GM19328 (cell line): ENCODE measurements at regions not wholly inside any gene's neighbourhood (a gene's known extent, or its start where the extent isn't known, plus 50 kb on each side); places are given as distances from the start of the nearest gene placed in this dataset.
"Not testable (repeated sequence)": the region's sequence is repeated elsewhere in the genome, so short reads cannot be mapped to it uniquely, and the experiment has no call there.

Experiments
- ATAC-seq: cut with Tn5 transposase; IDR thresholded peaks from one replicate; pipeline ENCODE4 v1.9.1; 2021; ENCODE audit warnings: mild to moderate bottlenecking, moderate library complexity; ENCODE audit not compliant: unreplicated experiment

DNA sequence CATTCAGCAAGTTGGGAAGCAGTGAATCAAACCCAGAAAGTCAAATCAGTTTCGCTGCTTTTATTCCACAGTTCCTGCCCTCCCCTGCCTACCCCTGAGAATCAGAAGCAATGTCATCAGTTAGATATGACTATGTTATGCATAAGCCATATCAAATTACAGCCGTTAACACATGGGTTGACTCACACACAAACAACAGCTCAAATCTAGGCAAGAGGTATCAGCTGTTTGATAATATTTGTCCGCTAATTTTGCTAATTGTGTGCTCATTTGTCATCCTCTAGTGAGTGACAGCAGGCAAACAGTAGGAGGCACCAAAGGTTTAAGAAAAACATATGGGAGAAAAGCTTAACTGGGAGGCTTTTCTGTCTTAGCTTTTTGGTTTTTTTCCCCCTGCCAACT, 327.4 kb upstream of the CCL2 start:
- no peak for ATAC-seq

DNA sequence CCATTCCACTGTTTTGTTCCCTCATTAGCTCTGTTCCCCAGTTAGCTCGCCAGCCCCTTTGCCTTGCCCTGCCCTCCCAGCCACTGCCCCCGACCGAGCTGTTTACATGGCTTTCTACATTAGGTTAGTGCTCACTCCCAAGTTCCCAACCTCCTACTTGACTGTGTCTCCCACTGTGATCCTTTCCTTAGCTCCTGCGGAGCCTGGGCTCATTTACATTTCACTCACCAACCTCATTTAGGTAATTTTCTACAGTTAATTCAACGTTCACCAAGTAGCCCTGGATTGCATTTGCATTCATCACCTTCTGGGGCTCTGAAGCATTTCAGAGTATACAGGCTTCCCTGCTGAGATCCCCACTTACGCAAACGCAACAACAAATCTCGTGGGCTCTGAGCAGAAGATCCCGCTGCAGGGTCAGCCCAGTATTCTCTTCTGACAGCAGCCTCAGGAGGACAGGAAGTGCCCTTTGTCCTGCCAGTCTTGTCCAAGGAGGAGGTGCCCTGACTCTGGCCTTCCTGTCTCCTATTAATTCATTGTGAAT, 325.8 kb upstream of the CCL2 start:
- ATAC-seq, result no peak

DNA sequence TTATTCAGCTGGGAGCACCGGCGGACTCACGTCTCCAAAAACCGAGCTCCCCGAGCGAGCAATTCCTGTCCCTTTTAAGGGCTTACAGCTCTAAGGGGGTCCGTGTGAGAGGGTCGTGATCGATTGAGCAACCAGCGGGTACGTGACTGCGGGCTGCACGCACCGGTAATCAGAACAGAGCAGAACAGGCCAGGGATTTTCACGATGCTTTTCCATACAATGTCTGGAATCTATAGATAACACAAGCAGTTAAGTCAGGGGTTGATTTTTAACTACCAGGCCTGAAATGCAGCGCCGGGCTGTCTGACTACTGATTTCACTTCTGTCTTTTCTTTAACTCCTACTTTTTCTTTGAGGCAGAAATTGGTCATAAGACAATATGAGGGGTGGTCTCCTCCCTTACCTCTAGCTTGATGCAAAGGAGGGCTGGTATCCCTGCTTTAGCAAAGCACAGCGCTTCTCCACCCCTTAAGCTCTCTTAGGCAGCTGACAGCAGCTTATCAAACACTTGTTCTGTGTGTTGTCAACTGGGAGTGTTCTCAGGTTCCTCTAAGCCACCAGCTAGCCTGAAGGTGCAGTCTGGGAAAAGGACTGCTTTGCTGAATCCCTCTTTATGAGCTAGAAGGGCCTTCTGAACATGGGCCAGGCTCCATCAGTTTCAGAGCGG, 323.8 kb upstream of the CCL2 start:
- ATAC-seq, result not testable (repeated sequence)

DNA sequence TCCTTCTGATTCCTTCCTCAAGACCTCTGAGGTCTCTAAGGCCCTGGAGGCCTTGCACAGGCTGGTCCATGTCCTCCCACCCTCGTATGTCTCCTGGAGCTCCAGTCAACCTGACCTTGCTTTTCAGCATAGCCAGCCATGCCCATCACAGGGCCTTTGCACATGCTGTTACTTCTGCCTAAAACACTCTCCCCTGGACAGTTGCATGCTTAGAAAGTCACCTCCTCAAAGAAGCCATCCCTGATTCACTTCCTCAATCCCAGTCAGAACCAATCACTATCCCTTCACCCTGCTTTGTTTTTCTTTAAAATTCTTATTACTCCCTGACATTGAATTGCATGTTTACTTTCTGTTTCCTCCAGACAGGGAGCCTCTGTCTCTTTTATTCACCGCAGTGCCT, 322.1 kb upstream of the CCL2 start:
- no peak for ATAC-seq

DNA sequence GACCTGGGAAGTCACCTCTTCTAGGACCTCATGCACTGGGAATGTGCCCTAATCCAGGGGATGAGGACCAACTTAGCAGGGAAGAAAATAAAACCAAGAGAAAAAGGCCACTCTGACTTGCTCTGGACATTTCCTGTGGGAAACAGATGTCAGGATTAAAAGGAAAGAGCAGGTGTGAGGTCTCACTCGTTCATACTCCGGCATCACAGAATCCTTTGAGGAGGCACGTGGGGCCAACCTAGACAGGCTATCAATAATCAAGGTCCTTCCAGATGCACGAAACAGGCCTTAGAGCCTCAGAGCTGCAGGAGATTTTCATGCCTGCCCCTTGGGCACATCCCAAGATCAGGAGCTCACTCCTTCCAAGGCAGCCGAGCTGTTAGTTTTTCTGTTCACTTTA, 321.5 kb upstream of the CCL2 start:
- no peak for ATAC-seq

DNA sequence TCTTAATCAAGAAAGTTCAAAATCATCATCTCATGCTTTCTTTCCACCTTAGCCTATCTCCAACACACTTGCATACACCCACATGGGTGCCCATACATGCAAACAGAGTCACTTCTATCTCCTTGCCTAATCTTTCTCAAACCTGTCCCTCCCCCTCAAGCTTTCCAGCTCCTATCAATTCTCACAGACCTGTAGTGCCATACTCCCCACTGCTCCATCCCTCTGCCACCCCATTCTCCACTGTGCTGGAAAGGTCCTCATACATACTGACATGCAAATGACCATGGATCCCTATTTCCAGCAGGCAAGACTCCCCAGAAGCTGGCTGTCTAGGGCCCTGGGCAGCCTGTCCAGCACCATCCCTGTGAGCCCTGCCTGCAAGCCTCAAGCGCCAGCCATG, 320.4 kb upstream of the CCL2 start:
- no peak for ATAC-seq

DNA sequence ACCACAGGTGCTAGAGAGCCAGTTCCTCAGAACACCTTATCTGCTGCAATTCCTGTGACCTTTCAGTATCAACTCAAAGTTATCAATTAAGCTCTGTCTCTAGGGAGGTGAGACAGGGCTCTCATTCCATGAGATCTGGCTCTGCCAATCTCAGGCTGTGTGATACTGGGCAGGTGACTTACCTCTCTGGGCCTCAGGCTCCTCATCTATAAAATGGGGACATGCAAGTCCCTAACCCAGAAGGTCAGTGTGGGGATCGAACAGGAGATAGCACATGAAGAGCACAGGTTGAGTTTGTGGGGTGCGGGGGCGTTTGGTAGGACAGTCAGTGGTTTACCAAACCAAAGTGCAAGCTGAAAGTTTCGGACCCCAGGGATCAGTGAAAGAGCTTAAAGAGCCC, 319.3 kb upstream of the CCL2 start:
- ATAC-seq, result no peak

DNA sequence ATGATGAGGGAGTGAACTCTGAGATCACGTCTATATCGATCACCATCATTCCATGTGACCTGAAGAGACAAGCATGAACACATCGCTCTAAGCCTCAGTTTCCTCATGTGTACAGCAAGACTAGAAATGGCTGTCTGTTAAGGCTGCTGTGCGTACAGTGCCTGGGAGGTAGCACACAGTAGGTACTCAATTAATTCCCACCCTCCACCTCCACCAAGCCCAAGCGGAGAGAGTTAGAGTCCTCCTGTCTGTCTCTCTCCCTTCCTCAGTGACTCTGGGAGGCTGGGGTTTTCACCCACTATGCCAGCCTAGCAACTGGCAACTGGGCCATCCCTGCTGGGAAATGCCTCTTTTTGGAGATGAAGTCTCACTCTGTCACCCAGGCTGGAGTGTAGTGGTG, 318.3 kb upstream of the CCL2 start:
- ATAC-seq, result no peak

DNA sequence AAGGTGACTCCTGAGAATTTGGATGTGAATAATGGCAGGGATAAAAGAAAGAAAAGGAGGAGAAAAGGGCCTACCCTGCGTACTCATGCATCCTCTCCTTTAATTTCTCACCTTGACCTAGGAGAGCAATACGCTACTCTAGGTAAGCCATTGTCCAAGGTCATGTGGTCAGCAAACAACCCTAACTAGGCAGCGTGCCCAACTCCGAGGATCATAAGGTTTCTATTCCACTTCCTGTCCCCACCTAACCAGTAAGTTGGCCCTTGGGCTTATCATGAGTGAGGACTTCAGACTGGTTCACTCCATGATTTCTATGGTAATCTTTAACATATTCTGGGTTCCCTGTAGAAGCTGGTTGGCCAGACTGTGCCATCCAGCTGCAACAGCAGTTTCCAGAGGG, 315.1 kb upstream of the CCL2 start:
- ATAC-seq, result no peak

DNA sequence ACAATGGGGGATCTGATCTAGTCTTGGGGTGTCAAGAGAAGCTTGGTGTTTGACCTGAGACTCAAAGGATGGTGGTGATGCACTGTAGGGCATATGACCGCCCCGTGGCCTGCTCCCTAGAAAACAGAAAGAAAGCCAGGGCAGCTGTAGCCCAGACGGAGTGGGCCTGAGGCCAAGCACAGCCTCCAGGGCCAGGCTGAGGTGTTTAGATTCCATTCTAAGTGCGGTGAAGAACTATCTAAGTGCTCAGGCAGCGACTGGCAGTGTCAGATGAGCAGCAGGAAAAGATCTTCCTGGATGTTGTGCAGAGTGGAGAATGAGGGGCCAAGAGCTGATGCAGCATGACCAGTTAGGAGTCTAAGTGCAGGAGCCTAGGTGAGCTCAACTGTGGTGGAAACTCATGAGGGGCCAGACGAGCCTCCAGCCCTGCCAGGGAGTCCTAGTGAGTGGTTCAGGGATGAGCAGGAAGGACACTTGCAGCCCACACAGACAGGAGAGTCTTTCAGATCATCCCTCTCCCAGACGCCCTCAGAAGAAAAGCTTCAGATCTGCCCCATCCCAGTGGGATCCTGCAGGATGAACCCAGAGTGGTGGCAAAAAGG, 314.2 kb upstream of the CCL2 start:
- ATAC-seq, result no peak

DNA sequence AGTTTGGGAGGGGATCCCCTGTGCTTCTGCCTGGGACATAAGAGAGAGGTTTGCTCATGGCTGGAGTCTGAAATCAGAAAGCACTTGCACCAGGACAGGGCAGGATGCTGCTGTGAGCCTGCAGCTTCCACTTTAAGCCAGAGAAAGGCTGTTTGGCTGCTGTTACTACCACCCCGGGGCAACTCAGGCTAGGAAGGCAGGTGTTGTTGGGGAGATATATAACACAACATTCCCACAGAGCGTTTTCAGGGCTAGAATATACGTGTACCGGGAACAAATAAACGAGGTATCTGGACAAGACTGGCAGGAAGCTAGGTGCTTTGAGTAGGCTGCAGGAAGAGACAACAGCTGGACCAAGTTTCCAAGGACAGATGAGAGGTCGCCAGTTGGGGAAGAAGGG, 313.3 kb upstream of the CCL2 start:
- ATAC-seq, result no peak

DNA sequence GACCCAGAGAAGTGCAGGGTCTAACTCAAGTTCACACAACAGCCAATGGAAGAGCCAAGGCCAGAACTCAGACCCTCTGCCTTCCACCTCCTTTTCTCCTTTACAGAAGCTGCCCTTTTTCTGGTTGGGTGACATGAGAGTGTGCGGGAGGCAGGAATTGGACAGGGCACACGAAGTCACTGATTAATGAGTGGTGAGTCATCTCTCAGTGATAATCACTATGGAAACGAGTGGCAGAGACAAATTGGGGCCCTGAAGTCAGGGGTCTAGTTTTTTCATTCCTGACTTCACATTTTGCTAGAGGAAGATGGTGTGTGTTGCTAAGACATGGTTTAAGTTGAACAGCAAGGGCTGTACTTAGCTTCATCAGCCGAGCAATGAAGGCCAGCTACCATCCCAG, 312.7 kb upstream of the CCL2 start:
- no peak for ATAC-seq

DNA sequence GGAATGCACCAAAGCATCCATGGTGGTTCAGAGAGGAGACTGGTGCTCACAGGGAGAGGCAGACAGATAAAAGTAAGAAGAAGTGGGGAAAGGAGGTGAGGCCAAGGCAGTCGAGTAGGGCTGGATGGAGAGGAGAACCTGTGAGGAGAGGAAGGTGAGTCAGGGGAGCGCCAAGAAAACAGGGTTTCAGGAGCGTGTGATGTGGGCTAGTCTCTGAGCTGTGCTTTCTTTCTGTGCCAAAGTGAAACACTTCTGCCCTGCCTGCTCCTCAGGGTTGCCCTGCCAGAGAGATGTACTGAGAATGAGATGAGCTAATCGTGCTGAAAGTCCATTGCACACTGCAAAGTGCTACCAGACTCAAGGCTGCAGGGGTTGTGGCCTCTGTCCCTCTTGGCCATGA, 310.7 kb upstream of the CCL2 start:
- no peak for ATAC-seq

DNA sequence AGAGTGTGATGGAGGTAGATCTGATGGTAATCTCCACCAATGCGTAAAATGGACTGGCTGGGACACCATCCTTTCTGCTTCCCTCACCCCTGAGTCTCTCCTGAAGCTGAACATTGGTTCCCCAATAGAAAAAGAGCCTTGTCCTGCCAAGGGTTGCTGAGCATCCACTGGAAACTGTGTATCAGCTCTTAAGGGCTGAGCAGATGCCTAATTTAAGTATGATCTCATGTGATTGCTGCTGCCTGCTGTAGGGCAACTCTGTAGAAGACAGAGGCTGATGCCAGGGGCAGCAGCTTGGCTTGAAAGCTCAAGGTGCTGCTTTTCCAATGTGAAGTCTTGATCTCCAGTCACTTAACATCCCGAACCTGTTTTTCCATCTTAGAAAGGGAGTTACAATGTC, 310.3 kb upstream of the CCL2 start:
- no peak for ATAC-seq

DNA sequence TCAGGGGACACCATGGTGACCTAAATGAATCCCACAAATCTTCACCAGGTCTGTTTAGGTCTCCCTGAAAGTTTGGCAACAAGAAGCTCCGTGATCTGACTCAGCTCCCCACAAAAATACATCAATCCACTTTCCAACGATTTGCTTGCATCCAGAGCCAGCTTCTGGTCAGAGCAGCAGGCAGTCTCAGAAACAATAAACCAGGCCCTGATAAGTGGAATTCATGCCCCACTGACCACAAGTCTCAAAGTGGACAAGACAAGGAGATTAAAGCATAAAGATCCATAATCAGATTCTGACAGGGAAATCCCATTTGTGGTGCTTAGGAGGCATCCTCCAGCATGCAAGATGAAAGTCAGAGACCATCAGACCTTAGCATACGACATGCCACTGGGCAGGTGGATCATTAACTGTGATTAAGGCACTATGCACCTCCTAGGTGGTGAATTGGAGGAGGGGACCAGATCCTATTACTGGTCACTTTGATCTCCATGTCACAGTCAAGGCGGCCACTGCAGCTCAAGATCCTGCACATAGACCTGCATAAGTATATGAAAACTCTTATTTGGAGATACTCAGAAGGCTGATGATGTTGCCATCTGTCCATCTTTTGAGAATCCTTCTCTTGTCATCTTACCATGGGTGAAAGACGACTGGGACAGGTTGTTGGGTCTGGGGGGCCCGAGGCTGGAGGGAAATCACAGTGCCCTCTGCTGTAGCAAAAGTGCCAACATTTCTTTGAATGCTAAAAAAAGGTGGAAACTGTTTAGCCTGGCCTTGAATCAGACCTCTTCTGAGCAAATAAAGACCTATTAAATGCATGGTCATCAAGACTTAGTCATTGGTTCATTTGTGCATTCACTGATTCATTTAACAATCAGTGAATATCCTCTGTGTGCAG, 309.2 kb upstream of the CCL2 start:
- no peak for ATAC-seq

DNA sequence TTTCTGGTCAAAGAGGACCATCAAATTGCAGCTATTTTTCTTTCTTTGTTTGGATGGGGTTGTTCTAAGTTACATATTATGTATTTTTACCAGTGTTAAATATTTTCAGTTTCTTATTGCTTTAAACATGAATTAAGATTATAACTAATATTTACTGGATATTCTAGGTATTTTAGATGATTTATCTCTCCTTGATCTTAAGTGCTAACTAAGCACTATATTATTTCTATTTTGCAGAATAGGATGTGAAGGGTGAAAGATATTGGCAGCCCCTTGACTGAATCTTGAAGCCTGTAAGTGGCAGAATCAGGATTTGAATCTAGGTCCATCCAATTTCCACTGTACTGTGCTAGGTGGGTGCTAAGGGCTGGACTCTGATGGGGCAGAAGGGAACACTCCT, 307.3 kb upstream of the CCL2 start:
- no peak for ATAC-seq

DNA sequence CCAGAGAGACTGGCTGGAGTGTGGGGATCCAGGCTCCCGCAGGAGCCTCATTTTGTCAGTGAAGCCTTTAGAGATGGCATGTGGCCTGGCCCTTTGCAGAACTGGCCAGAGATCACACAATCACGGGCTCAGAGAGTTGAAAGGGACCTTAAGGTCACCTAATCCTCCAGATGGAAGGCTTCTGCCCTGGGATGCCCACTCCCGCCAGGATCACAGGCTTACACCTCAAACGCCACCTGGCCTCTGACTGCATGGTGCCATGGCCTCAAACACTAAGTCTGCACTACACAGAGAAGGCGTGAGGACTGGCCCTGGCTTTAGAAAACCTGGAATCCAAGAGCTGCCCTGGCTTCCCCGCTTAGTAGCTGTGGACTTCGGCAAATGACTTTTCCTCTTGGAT, 306.8 kb upstream of the CCL2 start:
- ATAC-seq, result no peak

DNA sequence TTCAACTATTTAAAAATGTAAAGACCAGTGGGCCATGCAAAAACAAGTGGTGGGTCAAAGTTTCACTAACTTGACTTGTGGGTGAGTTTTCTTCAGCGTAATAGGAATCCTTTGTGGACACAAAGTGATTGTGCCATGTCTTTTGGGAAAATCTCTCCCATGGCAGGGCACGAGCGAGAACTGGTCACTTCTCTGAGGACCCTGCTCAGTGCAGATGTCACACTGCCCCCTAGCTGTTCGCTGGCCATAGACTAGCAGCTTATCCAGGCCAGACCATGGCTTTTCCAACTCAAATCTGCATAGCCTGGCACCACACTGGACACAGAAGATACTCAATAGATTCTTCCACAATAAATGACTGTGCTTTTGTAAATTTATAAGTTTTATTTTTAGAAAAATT, 306.0 kb upstream of the CCL2 start:
- ATAC-seq, result no peak

DNA sequence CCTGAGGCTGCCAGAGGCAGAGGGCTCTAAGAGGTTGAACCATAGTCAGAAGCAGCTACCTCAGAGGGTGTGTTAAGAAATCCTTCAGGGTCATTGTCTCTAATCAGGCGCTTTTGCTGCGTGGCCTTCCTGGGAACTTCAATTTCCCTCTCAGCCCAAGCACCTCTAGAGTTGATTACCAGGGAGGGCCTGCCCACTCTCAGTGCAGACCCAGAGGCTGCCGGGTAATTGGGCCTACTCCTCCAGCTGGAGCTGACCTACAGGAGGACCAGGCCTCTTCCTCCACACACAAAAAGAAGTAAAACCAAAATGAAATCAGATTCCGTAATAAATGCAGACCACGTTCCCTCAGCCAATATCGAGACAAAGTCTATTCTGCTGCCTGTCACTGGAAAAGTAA, 305.0 kb upstream of the CCL2 start:
- ATAC-seq, result no peak

DNA sequence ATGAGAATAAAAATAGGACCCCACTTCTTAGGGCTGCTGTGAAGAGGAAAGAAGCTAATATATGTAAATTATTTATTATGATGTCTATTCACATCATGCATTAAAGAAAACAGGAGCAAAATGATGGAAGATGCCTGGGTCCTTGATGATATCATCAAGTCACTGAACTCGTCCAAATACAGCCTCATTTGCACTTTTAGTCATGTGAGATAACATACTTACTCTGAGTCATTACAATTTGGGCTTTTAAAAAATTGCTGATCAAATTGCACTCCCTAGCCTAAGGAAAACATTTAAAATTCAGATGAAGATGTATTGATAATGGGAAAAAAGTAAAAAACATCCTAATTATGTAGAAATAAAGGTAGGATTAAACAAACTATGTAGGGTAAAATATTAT, 302.7 kb upstream of the CCL2 start:
- ATAC-seq, result no peak

DNA sequence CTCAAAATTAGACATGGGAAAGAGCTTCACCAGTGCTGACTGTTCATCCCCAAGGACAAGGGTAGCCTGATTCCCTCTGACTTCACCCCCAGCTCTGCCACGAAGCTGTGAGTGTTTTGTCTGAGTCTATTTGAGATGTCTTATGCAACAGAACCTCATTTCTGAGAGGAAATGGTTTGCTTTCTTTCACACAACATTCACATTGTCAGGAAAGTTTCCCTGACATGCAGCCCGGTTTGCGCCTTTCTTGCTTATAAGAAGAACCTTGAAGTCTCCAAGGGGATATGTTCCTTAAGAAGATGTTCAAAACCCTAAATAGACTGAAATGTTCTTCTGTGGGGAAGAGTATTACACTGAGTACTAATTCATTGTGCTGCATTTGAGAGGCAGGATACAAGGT, 300.5 kb upstream of the CCL2 start:
- ATAC-seq, result no peak

DNA sequence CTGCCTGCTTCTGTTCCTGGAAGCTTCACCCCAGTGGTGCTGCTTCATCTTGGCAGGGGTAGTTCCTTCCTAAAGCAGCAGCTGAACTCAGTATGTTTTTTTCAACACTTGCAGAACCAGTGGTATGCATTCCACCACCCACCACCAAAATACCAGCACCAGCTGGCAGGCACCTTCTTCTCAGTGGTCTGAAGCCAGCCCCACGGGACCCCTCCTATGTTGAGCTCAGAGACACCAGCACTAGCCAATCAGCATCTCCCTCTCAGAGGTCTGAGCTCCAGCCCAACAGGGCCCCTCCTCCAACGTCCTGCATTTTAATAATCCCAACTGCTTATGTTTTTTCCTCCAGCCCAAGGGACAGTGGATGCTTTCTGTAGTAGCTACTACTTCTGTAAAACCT, 299.6 kb upstream of the CCL2 start:
- ATAC-seq, result no peak
